Left renal pelvis (tissue), 4 donors: ENCODE measurements at regions not wholly inside any gene's neighbourhood (a gene's known extent, or its start where the extent isn't known, plus 50 kb on each side); places are given as distances from the start of the nearest gene placed in this dataset.

ENCODE experiments used
- DNase-seq, 4 donors: peaks; one replicate each; pipeline ENCODE4 v3.0.0-alpha.2; 2013; ENCODE audit warnings: low read depth in 4 of 4, low spot score in 3 of 4

GRCh38 chr1:48164571-48164970, 57.9 kb upstream of the SLC5A9 start:
- no peak for DNase-seq

GRCh38 chr1:48160486-48161132, 61.9 kb upstream of the SLC5A9 start:
- DNase-seq = no peak

GRCh38 chr1:48139275-48139674, 83.2 kb upstream of the SLC5A9 start:
- no peak for DNase-seq

- no peak for DNase-seq
Observed at GRCh38 chr1:48127735-48128685, 94.5 kb upstream of the SLC5A9 start.

- DNase-seq = no peak
Observed at GRCh38 chr1:48123647-48124046, 98.9 kb upstream of the SLC5A9 start.

- no peak for DNase-seq
Observed at GRCh38 chr1:48121955-48122354, 100.6 kb upstream of the SLC5A9 start.

- DNase-seq = no peak
Observed at GRCh38 chr1:48120621-48121020, 101.9 kb upstream of the SLC5A9 start.

GRCh38 chr1:48115835-48116234, 106.7 kb upstream of the SLC5A9 start:
- DNase-seq = no peak

GRCh38 chr1:48114596-48115382, 107.7 kb upstream of the SLC5A9 start:
- DNase-seq = no peak

GRCh38 chr1:48109390-48110013, 112.3 kb upstream of the TRABD2B start:
- no peak for DNase-seq

- no peak for DNase-seq
Observed at GRCh38 chr1:48107516-48107915, 110.3 kb upstream of the TRABD2B start.

- no peak for DNase-seq
Observed at GRCh38 chr1:48106049-48106448, 108.9 kb upstream of the TRABD2B start.

GRCh38 chr1:48105165-48105564, 108.0 kb upstream of the TRABD2B start:
- no peak for DNase-seq

GRCh38 chr1:48103495-48103894, 106.3 kb upstream of the TRABD2B start:
- no peak for DNase-seq

GRCh38 chr1:48102766-48103165, 105.6 kb upstream of the TRABD2B start:
- no peak for DNase-seq

- peak in 2 of 4 donors; percentile 67 to 71 for DNase-seq
Observed at GRCh38 chr1:48099072-48099773, 102.0 kb upstream of the TRABD2B start.

GRCh38 chr1:48093696-48094528, 96.7 kb upstream of the TRABD2B start:
- DNase-seq = peak in 1 of 4 donors; percentile 71

- DNase-seq = no peak
Observed at GRCh38 chr1:48093147-48093546, 96.0 kb upstream of the TRABD2B start.

- no peak for DNase-seq
Observed at GRCh38 chr1:48092401-48092800, 95.2 kb upstream of the TRABD2B start.
